H1 (cell line): ENCODE measurements at regions not wholly inside any gene's neighbourhood (a gene's known extent, or its start where the extent isn't known, plus 50 kb on each side); places are given as distances from the start of the nearest gene placed in this dataset.

Experiments
- KDM4A ChIP-seq: IDR thresholded peaks from one replicate; pipeline ENCODE4 v1.7.1; 2012; ENCODE audit warnings: low read depth, mild to moderate bottlenecking, moderate library complexity, low read length, inconsistent platforms; ENCODE audit not compliant: severe bottlenecking
- NRF1 ChIP-seq: IDR thresholded peaks from 2 replicates; pipeline ENCODE4 v1.6.1; 2011; ENCODE audit warnings: mild to moderate bottlenecking, low read depth, low read length, improper control_type of control experiment
- SP1 ChIP-seq: IDR thresholded peaks from 2 replicates; pipeline ENCODE4 v1.6.1; 2011; ENCODE audit warnings: low read depth, low read length

DNA sequence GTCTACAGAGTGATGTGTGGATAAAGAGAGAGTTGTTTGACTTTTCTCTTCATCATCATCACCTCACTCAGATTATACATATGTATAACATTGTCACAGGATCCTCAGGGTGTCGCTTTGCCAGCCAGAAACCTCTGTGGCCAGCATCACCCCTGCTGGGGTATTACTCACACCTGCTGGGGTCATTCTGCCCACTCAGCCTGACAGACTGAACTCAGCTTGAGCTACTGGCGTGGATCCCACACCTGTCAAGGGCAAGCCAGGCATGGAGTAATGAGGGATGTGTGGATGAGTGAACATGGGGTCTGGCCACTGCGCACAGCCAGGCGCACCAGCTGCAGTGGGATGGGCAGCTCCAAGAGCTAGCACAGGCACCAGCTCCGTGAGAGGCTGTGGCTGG lies 870.6 kb downstream of the CBLN2 start (continued):
- no peak for TF ChIP-seq KDM4A
- no peak for TF ChIP-seq SP1
- TF ChIP-seq NRF1, result no peak
- TF ChIP-seq, all 59 proteins: peak for 0
